WTC11 (cell line): ENCODE measurements at regions not wholly inside any gene's neighbourhood (a gene's known extent, or its start where the extent isn't known, plus 50 kb on each side); places are given as distances from the start of the nearest gene placed in this dataset.

Experiments used
- ATF3 ChIP-seq: sonication (generic); formaldehyde crosslinking; conservative IDR thresholded peaks from 2 replicates; pipeline ENCODE4 v1.8.1; 2022; ENCODE audit warnings: mild to moderate bottlenecking, missing genetic modification reagents
- CREB1 ChIP-seq: sonication (generic); formaldehyde crosslinking; IDR thresholded peaks from 2 replicates; pipeline ENCODE4 v1.8.0; 2023; ENCODE audit warnings: mild to moderate bottlenecking, missing genetic modification reagents
- FOXJ3 ChIP-seq: sonication (generic); formaldehyde crosslinking; IDR thresholded peaks from 2 replicates; pipeline ENCODE4 v1.9.0; 2021; ENCODE audit warnings: missing genetic modification reagents, mild to moderate bottlenecking, borderline replicate concordance
- FOXK1 ChIP-seq: sonication (generic); formaldehyde crosslinking; IDR thresholded peaks from 2 replicates; pipeline ENCODE4 v1.8.0; 2022; ENCODE audit warnings: mild to moderate bottlenecking, moderate library complexity, missing genetic modification reagents
- JUN ChIP-seq: sonication (generic); formaldehyde crosslinking; IDR thresholded peaks from 2 replicates; pipeline ENCODE4 v1.8.0; 2023; ENCODE audit warnings: mild to moderate bottlenecking, missing genetic modification reagents
- NR2C2 ChIP-seq: sonication (generic); formaldehyde crosslinking; IDR thresholded peaks from 2 replicates; pipeline ENCODE4 v1.8.0; 2022; ENCODE audit warnings: mild to moderate bottlenecking, missing genetic modification reagents
- NR3C1 ChIP-seq: sonication (generic); formaldehyde crosslinking; conservative IDR thresholded peaks from 2 replicates; pipeline ENCODE4 v1.8.1; 2023; ENCODE audit warnings: low read depth, mild to moderate bottlenecking, missing genetic modification reagents
- PRDM15 ChIP-seq: sonication (generic); formaldehyde crosslinking; IDR thresholded peaks from 2 replicates; pipeline ENCODE4 v1.8.0; 2022; ENCODE audit warnings: missing genetic modification reagents
- ZNF121 ChIP-seq: sonication (generic); formaldehyde crosslinking; IDR thresholded peaks from 2 replicates; pipeline ENCODE4 v1.8.0; 2023; ENCODE audit warnings: missing genetic modification reagents
- ZNF317 ChIP-seq: sonication (generic); formaldehyde crosslinking; IDR thresholded peaks from 2 replicates; pipeline ENCODE4 v1.8.1; 2023; ENCODE audit warnings: low read depth, mild to moderate bottlenecking, moderate library complexity, missing genetic modification reagents, borderline replicate concordance
- TF ChIP-seq, protein P1 (sequence below): fragments of 200-600 bp; IDR thresholded peaks from 2 replicates; pipeline ENCODE4 v1.8.0; 2022; ENCODE audit warnings: antibody characterized with exemption
- TF ChIP-seq, protein P2 (sequence below): sonication (generic); formaldehyde crosslinking; IDR thresholded peaks from 2 replicates; pipeline ENCODE4 v1.8.1; 2023; ENCODE audit warnings: mild to moderate bottlenecking, missing genetic modification reagents
- TF ChIP-seq, protein P3 (sequence below): sonication (generic); formaldehyde crosslinking; IDR thresholded peaks from 2 replicates; pipeline ENCODE4 v1.8.1; 2023; ENCODE audit warnings: mild to moderate bottlenecking, missing genetic modification reagents, moderate library complexity

DNA sequence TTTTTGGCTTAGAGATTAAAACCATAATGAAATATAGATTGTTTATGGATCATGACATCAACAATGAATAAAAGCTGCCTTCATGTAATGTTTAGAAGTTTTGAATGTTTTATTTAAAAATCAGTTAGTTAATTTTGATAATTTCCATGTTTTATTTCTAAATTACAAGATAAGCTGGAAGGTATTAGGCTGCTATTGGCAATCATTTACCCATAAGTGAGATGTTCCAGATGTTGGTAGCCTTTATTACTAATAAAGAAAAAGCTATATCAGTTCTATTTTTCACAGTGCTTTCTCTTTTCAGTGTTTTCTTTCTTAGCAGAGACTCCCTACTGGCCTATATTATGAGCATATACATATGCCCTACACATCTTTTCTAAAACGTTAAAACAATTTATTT, 347.0 kb downstream of the CSNK1G3 start:
- TF ChIP-seq, protein P1, sequence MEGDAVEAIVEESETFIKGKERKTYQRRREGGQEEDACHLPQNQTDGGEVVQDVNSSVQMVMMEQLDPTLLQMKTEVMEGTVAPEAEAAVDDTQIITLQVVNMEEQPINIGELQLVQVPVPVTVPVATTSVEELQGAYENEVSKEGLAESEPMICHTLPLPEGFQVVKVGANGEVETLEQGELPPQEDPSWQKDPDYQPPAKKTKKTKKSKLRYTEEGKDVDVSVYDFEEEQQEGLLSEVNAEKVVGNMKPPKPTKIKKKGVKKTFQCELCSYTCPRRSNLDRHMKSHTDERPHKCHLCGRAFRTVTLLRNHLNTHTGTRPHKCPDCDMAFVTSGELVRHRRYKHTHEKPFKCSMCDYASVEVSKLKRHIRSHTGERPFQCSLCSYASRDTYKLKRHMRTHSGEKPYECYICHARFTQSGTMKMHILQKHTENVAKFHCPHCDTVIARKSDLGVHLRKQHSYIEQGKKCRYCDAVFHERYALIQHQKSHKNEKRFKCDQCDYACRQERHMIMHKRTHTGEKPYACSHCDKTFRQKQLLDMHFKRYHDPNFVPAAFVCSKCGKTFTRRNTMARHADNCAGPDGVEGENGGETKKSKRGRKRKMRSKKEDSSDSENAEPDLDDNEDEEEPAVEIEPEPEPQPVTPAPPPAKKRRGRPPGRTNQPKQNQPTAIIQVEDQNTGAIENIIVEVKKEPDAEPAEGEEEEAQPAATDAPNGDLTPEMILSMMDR = no peak
- TF ChIP-seq, protein P2, sequence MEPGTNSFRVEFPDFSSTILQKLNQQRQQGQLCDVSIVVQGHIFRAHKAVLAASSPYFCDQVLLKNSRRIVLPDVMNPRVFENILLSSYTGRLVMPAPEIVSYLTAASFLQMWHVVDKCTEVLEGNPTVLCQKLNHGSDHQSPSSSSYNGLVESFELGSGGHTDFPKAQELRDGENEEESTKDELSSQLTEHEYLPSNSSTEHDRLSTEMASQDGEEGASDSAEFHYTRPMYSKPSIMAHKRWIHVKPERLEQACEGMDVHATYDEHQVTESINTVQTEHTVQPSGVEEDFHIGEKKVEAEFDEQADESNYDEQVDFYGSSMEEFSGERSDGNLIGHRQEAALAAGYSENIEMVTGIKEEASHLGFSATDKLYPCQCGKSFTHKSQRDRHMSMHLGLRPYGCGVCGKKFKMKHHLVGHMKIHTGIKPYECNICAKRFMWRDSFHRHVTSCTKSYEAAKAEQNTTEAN (CRISPR knock-in tag) = no peak
- TF ChIP-seq NR3C1 (CRISPR knock-in tag) (no peak), FOXK1 (CRISPR knock-in tag) (no peak), PRDM15 (CRISPR knock-in tag) (no peak), NR2C2 (no peak), ATF3 (CRISPR knock-in tag) (no peak), ZNF121 (CRISPR knock-in tag) (no peak), FOXJ3 (CRISPR knock-in tag) (no peak), ZNF317 (CRISPR knock-in tag) (no peak), JUN (no peak), CREB1 (no peak)
- TF ChIP-seq, protein P3, sequence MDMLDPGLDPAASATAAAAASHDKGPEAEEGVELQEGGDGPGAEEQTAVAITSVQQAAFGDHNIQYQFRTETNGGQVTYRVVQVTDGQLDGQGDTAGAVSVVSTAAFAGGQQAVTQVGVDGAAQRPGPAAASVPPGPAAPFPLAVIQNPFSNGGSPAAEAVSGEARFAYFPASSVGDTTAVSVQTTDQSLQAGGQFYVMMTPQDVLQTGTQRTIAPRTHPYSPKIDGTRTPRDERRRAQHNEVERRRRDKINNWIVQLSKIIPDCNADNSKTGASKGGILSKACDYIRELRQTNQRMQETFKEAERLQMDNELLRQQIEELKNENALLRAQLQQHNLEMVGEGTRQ (CRISPR knock-in tag) = no peak
